ENCODE measurements at regions not wholly inside any gene's neighbourhood (a gene's known extent, or its start where the extent isn't known, plus 50 kb on each side); places are given as distances from the start of the nearest gene placed in this dataset.

DNA sequence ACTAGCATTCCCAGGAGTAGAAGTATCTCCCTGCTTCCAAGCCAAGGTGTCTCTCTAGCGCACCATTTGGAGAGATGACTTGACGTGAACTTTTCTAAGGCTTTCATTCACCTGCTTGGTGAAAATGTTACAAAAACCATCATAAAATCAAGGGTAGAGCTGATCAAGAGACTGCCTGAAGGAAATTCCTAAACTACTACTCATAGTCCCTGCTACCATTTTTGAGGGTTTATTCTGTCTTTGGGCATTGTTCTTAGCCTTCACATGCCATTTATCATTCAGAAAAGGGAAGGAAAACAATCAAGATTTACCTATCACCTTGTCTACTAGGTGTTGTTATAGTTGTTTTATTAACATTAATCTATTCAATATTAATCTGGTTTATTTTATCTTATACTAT is 525.8 kb downstream of the NTRK3 start:
- DNase-seq (ENCODE audit: low read depth), result no peak
- TF ChIP-seq, protein P1, sequence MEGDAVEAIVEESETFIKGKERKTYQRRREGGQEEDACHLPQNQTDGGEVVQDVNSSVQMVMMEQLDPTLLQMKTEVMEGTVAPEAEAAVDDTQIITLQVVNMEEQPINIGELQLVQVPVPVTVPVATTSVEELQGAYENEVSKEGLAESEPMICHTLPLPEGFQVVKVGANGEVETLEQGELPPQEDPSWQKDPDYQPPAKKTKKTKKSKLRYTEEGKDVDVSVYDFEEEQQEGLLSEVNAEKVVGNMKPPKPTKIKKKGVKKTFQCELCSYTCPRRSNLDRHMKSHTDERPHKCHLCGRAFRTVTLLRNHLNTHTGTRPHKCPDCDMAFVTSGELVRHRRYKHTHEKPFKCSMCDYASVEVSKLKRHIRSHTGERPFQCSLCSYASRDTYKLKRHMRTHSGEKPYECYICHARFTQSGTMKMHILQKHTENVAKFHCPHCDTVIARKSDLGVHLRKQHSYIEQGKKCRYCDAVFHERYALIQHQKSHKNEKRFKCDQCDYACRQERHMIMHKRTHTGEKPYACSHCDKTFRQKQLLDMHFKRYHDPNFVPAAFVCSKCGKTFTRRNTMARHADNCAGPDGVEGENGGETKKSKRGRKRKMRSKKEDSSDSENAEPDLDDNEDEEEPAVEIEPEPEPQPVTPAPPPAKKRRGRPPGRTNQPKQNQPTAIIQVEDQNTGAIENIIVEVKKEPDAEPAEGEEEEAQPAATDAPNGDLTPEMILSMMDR (conservative IDR thresholded peaks at IDR 0.05; ENCODE audit: low read depth, low read length), result no peak
- no peak overlapping the region for H3K4me3 ChIP-seq (ENCODE audit: low read length)

DNA sequence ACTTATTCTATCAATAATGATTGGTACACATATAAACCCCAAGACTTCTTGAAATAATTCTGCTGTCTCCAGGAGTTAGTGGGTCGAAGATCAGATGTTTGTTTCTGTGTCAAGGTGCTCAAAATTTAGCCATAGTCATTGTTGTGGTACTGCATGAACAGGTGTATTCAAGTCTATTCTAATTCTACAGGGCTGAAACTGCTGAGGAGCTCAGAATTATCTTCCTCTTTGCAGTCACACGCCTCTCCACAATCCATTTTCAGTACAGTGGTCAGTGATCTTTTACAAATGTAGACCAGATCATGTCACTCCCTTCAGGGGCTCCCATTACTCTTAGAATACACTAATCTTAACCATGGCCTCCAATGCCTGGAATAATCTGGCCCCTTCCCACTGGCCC is 527.5 kb downstream of the NTRK3 start:
- TF ChIP-seq, protein P1 (conservative IDR thresholded peaks at IDR 0.05; ENCODE audit: low read depth, low read length), result no peak
- no peak overlapping the region for H3K4me3 ChIP-seq (ENCODE audit: low read length)
- no peak for DNase-seq (ENCODE audit: low read depth)

DNA sequence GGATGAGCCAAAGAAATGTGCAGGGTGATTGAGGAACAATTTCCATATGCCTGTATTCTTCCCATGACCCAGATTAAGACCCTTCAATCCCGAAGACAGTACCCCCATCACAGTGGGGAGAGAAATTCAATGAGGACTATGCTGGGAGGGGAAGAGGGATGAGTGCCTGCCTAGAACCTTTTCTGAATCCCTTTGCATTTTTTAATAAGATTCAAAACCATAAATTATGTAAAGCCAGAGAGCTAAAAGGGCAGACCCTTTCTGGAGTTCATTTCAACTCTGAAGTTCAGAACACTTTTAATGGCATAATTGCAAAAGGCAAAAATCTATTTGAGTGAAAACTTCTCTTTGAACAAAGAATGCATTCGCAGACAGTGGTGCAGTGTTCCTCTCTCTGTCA is 529.5 kb downstream of the NTRK3 start:
- no peak overlapping the region for H3K4me3 ChIP-seq (ENCODE audit: low read length)
- no peak for DNase-seq (ENCODE audit: low read depth)
- TF ChIP-seq, protein P1 (conservative IDR thresholded peaks at IDR 0.05; ENCODE audit: low read depth, low read length), result no peak

DNA sequence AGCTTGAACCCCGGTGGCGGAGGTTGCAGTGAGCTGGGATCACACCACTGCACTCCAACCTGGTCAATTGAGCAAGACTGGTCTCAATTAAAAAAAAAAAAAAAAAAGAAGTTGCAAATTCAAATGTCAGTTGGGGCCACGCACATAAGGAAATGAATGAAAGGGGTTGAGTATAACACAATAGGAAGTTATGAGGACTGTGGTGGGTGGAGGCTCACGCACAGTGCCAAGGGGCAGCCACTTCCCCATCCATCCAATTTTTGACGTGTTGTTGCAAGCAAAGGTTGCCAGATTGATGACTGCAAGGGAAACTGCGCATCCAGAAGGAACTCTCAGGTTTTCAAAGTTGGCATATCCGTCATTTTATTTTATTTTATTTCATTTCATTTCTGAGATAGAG is 532.2 kb downstream of the NTRK3 start:
- no peak overlapping the region for H3K4me3 ChIP-seq (ENCODE audit: low read length)
- TF ChIP-seq, protein P1 (conservative IDR thresholded peaks at IDR 0.05; ENCODE audit: low read depth, low read length), result no peak
- DNase-seq (ENCODE audit: low read depth), result no peak

DNA sequence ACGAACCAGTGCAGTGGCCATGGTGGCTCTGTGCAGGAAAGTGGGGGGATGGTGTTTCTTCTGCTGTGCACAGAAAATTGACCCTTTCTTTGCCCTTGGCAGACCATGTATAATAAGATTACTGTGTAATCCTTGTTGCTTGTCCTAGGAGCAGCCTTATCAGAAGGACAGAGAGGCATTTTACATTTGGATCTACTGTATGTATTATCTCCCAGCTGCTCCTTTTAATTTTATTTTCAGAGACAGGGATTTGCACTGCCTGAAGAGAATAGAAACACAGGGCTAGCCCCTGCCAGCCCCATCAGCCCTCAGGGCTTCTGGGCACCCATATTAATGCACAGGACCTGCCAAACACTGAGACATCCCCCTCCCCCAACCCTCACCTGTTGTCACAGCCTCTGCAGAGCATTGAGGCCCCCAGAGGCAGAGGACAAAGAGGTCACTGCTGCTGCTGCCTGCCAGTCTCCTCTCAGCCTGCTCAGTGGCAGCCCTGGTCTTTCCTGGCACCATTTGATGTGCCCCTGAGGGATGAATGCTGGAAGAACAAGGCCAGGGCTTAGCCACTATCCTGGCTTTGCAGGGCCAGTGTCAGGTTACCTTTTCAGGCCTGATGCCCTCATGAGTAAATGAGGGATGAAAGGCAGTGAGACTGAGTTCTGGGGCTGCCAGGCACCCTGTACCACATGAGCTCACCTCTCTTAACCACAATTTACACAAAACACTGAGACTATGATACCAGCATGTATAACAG is 533.4 kb downstream of the NTRK3 start:
- no peak overlapping the region for H3K4me3 ChIP-seq (ENCODE audit: low read length)
- DNase-seq (ENCODE audit: low read depth), result no peak
- TF ChIP-seq, protein P1 (conservative IDR thresholded peaks at IDR 0.05; ENCODE audit: low read depth, low read length), result no peak

DNA sequence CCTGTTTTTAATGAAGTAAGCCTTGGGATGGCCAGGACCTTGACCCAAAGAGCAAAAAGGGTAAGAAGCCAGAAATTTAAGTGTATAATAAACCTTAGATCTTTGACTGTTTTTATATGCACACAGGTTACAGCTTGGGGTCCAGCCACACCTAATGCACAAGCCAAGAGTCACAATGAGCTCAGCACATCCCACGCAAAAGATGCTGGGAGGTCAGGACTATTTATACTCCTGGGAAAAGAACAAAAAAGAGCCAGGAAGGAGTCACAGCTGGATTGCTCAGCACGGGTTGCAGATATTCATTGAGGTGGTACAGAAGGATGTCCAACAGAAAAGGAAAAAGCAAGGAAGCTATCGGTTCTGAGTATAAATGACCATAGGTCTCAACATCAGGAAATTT is 536.3 kb downstream of the NTRK3 start:
- TF ChIP-seq, protein P1 (conservative IDR thresholded peaks at IDR 0.05; ENCODE audit: low read depth, low read length), result no peak
- no peak for DNase-seq (ENCODE audit: low read depth)
- no peak overlapping the region for H3K4me3 ChIP-seq (ENCODE audit: low read length)

DNA sequence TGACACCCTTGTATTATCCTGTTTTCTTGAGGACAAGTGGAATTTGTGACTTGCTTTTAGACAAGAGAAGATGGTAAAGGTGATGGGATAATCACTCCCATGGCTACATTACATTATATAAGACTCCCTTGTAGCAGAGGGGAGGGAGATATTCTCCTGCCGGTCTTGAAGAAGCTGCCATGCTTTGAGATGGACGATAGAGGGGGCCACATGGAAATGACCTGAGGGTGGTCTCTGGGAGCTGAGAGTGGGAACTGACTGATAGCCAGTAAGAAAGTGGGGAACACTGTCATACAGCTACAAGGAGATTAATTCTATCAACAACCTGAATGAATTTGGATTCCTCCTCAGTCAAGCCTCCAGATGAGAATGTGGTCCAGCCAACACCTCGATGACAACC is 540.1 kb downstream of the NTRK3 start:
- TF ChIP-seq, protein P1 (conservative IDR thresholded peaks at IDR 0.05; ENCODE audit: low read depth, low read length), result no peak
- DNase-seq (ENCODE audit: low read depth), result no peak
- H3K4me3 ChIP-seq (ENCODE audit: low read length), result no peak overlapping the region
